Right lobe of liver (tissue), 4 donors: ENCODE measurements at regions not wholly inside any gene's neighbourhood (a gene's known extent, or its start where the extent isn't known, plus 50 kb on each side); places are given as distances from the start of the nearest gene placed in this dataset.

Experiments used
- POLR2A ChIP-seq: fragments of 450-650 bp; IDR thresholded peaks from one replicate; pipeline ENCODE4 v1.6.1; 2017; ENCODE audit warnings: antibody characterized with exemption, mild to moderate bottlenecking
- TF ChIP-seq, protein P1 (sequence below), 4 donors: fragments of 200-600 bp in 3 of 4; fragments of 450-650 bp in 1 of 4; IDR thresholded peaks; one replicate each; pipeline versions ENCODE4 v1.5.1 to v1.8.0; 2016 to 2022; ENCODE audit warnings: antibody characterized with exemption in 4 of 4, mild to moderate bottlenecking in 2 of 4
- donor health status: DM: no; HTN: no; CAD: no.
- donor health status: DM: no; HTN: no; CAD: no.
- donor health status: DM: no; HTN: yes; CAD: no.

DNA sequence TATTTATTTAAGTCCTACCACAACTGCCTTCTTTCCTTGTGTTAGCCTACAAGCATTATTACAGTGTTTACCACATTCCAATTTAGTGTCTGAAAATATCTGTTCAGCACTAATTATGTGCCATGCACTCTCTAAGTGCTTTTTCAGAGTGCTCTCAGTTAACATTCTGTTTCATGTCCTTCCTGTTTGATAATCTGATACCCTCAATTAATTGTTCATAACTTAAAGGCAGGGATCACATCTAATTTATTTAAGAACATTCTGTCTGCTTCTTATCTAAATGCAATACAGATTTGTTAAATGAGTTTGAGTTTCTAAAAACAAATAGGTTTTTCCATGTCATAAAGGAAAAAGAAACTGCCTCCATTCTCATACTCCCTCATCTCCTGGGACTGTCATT lies 649.6 kb upstream of the ATXN8OS start:
- TF ChIP-seq, protein P1, sequence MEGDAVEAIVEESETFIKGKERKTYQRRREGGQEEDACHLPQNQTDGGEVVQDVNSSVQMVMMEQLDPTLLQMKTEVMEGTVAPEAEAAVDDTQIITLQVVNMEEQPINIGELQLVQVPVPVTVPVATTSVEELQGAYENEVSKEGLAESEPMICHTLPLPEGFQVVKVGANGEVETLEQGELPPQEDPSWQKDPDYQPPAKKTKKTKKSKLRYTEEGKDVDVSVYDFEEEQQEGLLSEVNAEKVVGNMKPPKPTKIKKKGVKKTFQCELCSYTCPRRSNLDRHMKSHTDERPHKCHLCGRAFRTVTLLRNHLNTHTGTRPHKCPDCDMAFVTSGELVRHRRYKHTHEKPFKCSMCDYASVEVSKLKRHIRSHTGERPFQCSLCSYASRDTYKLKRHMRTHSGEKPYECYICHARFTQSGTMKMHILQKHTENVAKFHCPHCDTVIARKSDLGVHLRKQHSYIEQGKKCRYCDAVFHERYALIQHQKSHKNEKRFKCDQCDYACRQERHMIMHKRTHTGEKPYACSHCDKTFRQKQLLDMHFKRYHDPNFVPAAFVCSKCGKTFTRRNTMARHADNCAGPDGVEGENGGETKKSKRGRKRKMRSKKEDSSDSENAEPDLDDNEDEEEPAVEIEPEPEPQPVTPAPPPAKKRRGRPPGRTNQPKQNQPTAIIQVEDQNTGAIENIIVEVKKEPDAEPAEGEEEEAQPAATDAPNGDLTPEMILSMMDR (IDR thresholded peaks at IDR 0.05): no peak
- no peak for TF ChIP-seq POLR2A
